Erythroblast (primary cell): ENCODE measurements at regions not wholly inside any gene's neighbourhood (a gene's known extent, or its start where the extent isn't known, plus 50 kb on each side); places are given as distances from the start of the nearest gene placed in this dataset.

Experiments used
- GATA1 ChIP-seq: IDR thresholded peaks from 2 replicates; pipeline ENCODE4 v1.6.1; 2011; ENCODE audit warnings: low read depth, mild to moderate bottlenecking, control low read depth, low read length, moderate library complexity
- POLR2A ChIP-seq: IDR thresholded peaks from 2 replicates; pipeline ENCODE4 v1.6.1; 2011; ENCODE audit warnings: mild to moderate bottlenecking, low read length

DNA sequence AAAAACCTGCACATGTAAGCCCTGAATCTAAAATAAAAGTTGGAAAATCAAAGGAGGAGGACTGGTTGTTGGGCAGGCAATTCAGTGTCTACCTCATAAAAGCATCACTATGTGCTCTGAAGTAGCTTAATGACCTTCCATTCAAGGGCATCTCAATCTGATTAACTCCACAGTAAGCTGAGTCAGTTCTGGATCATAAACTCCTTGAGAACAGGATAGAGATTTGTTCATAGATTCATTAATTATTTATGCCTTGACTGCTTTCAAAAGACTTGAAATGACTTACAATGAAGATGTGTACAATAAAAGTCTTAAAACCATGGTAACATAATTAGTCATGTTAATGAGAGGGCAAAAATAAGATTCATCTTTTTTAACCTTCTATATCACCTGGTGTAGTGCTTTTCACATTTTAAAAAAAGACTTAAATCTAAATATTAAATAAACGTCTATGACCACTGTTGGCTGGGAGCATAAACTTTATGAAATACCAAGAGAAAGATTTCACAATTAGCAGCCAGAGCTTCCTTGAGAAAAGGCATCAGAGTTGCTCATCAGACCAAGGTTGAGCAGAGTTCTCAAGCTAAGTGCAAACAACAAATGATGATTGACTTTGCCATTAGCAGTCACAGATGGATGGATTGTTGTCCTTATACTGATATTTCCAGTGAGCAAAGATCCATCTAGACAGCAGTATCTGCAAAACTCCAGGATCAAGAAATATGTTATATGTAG lies 237.3 kb upstream of the THUMPD2 start:
- no peak for TF ChIP-seq POLR2A
- TF ChIP-seq GATA1 = no peak
